Activated effector memory CD4-positive, alpha-beta T cell treated with anti-CD3 and anti-CD28 coated beads, Interleukin-2, amount 50 U/mL, for 16 hours (primary cell): ENCODE measurements at regions not wholly inside any gene's neighbourhood (a gene's known extent, or its start where the extent isn't known, plus 50 kb on each side); places are given as distances from the start of the nearest gene placed in this dataset.
"Not testable (repeated sequence)": the region's sequence is repeated elsewhere in the genome, so short reads cannot be mapped to it uniquely, and the experiment has no call there.

Experiments
- DNase-seq: peaks from one replicate; pipeline ENCODE4 v3.0.0-alpha.2; 2020

DNA sequence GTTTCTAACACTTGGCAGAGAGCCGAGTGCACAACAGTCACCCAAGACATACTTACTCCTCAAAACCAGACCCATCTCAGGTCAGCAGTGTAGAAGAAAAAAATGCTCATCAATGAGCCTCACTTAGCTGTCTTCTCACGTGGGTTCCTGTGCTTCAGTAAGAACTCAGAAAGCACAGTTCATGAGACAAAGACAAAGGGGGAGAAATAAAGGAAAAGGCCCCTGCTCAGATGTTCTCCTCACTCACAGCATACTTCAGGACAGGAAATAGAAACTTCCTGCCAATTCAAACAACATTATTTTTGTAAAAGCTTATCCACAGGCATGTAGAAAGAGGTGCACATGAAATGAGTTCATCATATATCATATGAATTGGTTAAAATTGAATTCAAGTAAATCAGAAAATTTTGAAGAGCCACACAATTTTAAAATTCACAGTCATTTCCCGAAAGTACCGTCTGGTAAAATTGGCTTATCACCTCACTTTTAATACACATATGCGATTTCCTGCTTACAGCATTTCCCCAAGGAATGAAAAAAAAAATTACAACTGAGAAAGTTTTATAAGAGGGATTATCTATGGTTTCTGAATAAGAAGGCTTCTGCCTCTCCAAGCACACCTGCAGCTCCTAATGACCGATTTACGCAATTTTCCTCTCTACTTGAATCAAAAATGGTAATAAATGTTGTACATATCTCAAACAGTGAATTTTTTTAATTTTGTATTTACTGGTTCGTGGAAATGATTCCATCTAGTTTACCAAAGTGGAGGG is 328.3 kb downstream of the TMEM167A start:
- DNase-seq: no peak

DNA sequence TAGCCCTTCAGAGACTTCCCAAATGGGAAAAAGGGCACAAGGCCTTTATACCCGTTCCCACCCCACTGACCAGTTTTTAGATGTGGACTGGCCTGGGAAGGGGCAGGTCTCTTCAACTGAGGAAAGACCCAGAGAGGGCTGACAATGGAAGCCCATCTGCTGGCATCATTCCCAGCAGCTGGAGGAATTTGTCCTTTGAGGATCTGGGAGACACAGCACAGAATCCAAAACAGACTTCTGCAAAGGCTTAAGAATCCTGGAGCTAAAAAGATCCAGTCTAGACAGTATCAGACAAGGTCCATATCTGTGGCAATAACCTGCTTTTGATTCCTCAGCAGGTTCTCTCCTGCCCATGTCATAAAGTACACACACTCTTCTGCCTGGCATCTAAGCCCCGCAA is 329.2 kb downstream of the TMEM167A start:
- DNase-seq: no peak

DNA sequence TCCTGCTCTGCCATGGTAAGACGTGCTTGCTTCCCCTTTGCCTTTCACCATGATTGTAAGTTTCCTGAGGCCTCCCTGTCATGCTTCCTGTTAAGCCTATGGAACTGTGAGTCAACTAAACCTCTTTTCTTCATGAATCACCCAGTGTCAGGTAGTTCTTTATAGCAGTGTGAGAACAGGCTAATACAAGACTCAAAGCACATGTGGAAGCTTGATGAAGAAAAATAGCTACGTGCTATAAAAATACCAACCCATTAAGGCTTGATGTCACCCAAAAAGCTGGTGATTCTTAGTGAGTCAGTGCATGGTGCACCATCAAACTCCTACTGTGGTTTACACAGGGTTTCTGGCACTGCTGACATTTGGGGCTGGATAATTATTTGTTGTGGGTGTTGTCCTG is 332.2 kb downstream of the TMEM167A start:
- no peak for DNase-seq

DNA sequence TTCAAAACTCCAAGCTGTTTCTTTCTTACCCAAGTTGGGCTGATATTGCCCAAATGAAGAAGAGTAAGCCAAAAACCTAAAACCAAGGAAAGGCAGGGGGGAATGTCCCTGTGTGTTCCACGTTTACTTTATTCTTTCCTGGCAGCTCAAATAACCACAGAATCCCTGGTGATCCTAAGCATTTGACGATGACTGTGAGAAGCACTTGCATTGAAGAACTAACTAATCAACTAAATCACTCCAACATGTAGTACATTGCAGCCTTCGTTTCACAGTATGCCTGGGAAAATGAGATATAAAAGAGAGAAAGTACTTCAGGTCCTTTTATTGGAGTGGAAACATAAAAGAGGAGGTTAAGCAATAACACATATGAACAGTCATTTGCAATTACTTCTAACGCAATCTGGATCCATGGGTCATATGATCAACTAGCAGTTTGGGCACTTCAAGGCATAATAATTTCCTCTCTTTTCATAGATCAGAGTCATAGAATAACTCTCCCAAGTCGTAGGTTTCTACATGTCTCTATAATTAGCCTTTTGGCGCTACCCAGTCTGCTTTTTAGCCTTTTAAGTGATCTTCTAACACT is 338.4 kb downstream of the TMEM167A start:
- DNase-seq: no peak

DNA sequence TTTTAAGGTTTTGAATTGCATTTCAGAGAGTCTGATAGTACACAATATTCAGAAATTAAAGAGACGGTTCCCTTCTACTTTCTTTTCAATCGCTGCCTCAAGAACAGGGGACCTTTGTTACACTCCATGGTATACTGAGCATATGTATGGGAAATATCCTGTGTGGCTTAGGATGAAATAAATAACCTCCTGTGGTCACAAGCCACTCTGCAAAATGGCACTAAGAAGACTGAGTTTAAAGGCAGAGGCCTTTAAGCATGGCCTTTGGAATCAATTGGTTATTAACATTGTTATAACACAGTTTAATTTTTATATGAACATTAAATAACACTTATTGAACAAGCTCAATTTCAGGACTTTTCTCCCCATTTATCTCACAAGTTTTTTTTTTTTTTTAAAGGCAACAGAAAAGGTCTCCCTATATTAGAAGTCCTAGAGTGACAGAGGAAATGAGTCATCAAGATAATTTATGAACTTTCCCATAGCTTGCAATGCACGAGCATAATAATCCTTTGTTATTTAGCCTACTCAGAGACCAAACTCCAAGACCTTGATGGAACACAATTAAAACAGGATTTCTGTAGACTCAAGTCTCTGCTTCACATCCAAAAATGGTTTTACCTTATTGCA is 341.9 kb downstream of the TMEM167A start:
- no peak for DNase-seq

DNA sequence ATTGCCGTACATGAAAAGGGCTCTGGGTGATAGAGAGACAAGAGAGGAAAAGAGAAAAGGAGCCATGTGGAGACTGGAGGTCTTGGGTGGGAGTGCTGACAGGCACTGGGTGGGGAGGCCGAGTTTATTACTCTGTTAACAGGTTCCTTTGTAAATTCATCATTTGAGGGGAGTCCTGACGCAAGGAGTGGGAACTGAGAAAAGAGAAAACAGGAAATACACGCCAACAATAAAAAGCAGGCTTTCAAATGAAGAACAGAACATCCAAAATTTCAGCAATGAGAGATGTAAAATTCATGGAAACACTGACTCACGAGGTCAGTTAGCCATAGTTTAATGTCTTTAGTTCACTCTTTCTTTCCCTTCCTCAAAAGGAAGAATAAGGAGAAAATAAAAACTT is 342.8 kb downstream of the TMEM167A start:
- DNase-seq: no peak

DNA sequence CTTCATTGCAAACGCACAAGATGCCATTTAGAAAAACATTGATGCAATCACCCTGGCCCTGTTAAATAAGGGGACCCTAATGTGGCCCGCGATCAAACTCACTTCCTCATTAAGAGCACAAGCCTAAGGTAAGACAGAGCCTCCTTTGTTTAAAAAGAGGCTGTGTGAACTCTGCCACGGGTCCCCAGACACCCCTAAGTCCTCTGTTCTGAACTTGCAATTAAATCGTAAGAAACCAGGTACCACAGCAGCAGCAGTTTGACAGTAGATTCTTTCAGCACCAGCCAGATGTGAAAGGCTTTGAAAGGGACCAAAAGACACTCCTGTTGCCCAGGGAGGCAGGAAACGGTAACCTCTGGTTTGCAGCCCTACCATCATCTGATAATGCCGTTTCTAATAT is 346.3 kb downstream of the TMEM167A start:
- no peak for DNase-seq

DNA sequence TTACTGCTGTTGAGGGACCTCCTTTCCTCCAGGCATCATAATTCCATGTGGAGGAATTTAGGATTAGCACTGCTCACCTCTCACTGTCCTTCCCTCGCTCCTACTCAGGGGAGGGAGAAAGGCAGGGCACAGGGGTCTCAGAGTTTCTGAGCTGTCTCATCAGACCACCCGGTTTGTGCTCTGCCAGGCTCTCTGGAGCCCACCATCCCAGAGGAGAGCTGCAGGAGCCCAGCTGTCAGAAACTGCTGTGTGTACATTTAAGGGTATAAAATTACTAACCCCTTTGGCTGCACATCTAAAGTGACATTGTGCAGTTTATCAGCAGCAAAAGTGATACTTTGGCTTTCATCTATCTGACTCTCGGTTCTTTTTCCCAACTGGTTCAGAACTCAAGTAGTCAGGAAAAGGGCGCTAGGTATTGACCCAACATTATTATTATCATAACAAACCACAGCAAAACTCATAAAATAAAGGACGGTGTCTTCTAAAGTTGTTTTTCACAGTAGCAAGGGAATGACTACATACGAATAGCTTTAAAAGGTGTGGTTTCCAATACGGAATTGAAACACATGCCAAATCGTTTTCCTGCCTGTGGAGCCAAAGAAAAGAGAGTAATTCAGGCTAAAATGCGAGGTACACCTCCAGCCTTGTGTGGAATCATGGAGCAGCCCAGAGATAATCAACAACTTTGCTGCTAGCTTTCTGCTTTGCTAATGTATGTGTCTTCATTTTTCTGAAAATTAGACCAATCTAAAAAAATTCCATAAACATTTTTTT is 348.1 kb downstream of the TMEM167A start:
- DNase-seq: no peak

DNA sequence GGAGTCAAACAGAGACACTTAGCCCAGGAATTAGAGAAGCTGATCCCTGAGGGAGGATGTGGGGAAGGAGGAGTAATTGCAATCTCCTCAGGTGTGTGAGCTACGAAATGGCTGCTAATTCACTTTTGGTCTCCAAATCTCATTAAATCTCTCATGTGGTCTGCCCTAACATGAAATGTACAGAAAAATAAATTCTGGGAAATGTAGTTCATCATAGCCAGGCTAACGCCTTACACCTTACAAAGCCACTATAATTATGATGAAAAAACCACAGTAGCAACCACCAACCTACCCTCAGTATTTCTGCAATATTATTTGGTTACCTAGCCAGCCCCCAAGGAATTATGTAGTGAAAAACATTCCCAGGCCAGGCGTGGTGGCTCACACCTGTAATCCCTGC is 354.0 kb downstream of the TMEM167A start:
- no peak for DNase-seq

DNA sequence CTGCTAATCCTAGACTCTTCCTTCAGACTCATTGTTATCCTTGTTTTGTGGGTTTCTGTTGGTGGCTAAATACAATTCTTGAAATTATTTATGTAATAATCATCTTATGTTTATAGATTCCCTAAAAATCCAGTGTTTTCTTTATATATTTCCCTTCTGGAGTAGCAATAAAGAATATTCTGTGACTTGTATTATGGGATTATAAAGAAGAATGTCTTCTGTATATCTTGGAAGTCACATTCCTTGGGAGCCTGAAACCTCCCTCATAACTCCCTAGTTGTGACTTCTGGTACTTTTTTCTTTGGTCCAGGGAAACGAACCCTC is 356.1 kb downstream of the TMEM167A start:
- no peak for DNase-seq

DNA sequence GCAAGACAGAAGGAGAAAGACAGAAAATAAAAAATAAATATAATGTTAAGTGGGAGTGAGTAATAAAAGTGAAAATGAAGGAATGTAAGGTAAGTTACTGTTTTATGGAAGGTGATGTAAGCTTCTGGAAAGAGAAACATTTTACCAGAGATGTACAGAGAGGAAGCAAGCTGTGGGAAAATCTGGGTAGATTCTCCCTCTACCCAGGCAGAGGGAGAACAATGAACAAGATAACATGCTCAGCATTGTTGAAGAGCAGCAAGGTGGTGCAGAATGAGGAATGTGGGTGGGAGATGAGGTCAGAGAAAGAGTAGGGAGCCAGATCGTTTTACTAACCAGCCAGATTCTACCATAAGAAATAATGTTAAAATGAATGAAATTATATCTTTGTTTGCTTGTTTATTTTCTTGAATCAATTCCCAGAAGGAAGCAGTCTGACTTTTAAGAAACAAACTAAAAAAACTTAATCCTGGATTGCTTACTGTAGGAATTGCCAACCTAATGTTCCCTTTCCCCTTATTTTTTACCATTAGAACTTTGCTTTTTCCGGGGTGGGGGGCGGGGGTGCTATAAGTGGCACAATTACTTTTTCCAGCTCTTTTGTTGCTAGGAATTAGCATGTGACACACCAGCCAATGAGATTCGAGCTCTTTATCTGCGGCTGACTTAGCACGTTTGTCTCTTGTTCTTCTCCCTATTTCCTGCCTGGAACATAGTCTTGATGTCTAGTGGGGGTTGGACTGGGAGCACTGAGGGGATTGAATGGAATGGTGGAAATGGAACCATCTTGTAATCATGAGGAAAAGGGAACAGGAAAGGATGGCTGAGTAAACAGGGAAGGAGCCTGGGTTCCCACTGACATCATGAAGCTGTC is 356.7 kb downstream of the TMEM167A start:
- DNase-seq: no peak

DNA sequence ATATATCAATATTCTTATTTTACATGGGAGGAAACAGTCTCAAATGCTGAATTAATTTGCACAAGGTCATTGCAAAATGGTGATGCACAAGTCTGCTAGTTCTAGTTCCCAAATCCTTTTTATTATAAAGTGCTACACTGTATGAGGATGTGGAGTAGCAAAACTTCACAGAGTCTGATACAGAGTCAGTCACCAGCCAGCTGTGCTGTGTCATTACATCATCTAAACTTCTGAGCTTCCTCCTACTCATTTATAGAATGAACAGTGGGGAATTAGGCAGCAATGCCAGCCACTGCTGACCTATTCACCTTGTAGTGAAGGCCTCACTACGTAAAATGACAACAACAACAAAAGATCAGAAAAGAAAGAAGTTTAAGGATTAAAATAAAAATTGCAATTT is 357.8 kb downstream of the TMEM167A start:
- DNase-seq: no peak

DNA sequence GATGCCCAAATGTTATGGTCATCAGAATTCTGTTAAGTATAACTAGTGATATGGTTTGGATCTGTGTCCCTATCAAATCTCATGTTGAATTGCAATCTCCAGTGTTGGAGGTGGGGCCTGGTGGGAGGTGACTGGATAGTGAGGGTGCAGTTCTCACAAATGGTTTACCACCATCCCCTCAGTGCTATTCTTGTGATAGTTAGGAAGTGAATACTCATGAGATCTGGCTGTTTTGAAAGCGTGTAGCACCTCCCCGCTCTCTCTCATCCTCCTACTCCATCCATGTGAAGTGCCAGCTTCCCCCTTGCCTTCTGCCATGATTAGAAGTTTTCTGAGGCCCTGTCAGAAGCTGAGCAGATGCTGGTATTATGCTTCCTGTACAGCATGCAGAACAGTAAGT is 359.5 kb downstream of the TMEM167A start:
- no peak for DNase-seq

DNA sequence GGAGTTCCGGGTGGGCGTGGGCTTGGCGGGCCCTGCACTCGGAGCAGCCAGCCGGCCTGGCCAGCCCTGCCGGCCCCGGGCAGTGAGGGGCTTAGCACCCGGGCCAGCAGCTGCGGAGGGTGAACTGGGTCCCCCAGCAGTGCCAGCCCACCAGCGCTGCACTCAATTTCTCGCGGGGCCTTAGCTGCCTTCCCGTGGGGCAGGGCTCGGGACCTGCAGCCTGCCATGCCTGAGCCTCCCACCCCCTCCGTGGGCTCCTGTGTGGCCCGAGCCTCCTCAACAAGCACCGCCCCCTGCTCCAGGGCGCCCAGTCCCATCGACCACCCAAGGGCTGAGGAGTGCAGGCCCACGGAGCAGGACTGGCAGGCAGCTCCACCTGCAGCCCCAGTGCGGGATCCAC is 362.5 kb downstream of the TMEM167A start:
- DNase-seq: not testable (repeated sequence)

DNA sequence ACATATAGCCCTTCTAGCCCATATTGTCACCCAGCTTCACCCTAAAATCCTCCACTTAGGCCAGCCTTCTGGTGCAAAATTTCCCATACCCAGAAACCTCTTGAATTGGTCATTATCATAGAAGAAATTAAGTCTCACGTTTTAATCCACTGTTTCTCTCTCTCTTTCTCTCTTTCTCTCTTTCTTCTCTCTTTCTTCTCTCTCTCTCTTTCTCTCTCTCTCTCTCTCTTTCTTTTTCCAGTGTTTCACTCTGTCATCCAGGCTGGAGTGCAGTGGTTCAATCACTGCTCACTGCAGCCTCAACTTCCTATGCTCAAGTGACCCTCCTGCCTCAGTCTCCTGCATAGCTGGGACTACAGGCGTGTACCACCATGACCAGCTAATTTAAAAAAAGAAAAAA is 363.4 kb downstream of the TMEM167A start:
- DNase-seq: no peak

DNA sequence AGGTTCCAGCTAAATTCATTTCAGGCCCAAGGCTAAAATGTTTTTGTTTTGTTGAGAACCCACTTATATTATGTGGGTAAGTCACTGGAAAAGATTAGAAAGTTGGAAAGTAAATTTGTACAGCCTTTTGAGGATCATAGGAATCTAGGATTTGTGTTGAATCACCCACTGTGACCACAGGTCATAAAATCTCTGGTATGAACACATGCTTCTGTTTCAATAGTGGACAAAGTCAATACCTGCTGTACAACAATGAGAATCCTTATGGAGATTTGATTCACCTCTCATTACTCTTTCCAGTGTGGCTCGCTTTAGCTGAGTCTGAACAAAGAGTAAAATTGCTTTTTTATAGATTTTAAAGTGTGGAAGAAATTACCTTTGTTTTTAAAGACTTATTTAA is 369.5 kb downstream of the TMEM167A start:
- DNase-seq: no peak

DNA sequence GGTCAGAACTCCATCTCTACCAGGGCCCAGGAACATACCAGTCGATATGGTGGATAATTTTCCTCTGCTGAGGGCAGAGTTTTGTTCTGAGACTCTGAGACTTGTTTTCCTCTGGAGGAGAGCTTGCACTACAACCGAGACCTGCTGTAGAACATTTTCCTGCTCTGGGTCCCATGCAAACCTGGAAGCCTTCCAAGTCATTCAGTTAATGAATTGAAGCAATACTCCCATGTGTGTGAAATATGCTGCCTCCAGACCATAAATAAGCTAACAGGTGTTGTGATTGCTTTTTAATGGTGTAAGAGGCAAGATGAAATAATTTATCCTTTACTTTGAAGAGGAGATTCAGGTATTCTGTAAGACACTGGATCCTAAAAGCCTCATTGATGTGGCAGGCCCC is 372.8 kb downstream of the TMEM167A start:
- no peak for DNase-seq

DNA sequence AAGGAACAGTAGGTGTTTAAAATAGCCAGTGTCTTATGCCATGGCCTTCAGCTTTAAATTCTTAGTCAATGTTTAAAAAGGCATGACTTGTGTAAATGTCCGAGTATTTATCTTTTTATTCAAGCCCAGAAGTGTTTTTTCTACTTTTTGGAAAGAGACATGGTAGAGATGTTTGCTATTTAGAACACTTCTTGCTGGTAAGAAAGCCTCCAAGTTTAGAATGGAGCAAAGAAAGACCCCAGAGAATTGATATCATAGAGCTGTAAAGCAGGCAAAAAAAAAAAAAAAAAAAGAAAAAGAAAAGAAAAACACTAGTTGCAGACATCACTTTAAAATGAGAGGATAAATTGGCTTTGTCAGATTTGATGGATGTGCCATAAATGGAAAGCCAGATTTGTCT is 375.1 kb downstream of the TMEM167A start:
- DNase-seq: no peak

DNA sequence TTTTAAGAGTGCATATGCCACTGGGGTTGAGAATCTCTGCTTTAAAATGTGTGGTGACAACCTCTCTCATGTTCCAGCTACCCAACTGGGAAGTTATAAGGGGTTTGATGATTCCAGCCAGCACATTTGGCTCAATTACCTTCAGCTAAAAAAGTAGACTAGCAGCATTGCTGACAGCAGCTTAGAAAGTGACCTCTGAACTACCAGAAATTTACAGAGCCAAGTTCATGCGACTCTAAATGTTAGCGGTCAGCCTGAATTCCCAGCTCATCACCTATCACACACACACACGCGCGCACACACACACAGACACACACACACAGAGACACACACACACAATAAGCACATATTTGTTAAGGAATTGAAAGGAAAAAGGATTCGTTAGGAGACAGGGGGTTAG is 377.5 kb downstream of the TMEM167A start:
- DNase-seq: no peak

DNA sequence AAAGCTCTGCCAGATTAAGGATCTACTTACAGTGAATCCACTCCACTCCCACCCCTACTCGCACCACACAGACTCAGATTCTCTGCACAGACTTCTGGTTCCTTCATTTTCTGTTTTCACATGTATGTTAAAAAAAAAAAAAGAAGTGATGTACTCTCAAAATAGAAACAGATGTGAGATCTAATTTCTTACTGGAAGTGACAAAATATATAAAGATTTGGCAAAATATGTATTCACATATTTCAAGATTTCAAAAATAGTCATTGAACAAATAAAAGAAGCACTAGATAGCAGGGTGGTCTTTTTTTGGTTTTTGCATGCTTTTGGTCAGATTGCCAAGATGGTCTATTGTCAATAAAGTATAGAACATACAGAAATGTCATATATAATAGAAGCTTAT is 379.2 kb downstream of the TMEM167A start:
- DNase-seq: no peak

DNA sequence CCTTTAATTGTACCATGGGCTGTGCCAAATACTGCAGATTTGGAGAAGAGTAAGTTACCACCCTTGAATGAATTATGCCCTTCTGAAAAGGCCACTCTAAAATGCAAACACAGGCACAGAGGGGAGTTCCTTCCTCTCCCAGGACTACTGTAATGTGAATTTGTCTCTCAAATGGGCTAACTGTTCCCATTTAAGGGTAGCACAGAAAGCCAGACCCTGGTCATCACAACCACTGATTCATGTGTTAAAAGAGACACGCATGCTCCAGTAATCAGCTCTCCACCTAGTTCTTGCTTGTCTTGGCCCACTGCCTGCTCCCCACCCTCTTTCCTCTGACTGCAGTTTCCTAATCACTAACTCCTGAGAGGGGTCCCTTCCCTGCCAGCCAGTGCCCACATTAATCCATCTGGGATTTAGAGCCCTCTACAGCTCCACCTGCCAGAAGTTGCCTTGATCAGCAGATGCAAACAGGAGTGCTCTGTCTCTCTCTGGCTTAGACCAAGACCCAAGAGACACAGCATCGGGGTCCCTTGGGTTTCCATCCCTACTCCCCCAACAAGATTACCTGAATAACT is 382.4 kb downstream of the TMEM167A start:
- no peak for DNase-seq

DNA sequence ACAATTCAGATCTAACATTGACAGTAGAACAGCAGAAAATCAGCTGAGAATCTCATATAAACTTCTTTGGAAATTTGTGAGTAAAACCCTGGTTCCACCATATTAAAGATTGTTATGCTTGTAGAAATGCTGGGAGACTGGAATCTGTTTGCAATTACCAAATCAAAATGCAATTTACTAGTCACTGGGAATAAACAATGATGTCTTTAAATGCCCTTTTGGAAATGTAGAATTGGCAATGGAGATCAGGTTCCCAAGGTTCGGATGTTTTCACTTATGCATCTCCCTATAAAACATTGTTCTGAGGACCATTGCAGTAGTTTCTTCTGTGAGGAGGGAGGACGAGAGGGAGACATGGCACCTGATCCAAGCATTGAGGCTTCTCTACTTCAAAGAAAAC is 384.4 kb downstream of the TMEM167A start:
- no peak for DNase-seq

DNA sequence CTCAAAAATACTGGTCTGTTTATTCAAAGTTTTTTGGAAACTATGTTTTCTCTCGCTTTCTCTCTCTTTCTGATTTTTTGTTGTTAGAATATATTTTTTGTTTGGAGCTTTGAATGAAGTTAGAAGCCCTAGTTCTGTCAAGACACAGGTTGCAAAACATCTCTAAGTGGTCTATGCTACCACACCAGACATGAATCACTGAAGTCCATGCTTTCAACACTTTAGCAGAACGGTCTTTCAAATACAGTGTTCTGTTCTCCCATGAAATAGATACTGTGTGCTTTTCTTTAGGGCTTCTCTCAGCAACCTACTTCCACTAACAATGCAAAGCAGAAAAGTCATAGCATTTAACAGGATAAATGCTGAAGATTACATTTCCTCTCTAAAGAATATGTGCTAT is 392.5 kb downstream of the TMEM167A start:
- no peak for DNase-seq
